ENCODE measurements at regions not wholly inside any gene's neighbourhood (a gene's known extent, or its start where the extent isn't known, plus 50 kb on each side); places are given as distances from the start of the nearest gene placed in this dataset.

- no peak for DNase-seq
These were observed 220.8 kb upstream of the MARCKS start for GRCh38 chr6:113636357-113636824.

GRCh38 chr6:113640051-113640450 is 217.1 kb upstream of the MARCKS start:
- DNase-seq = no peak

GRCh38 chr6:113642001-113642713 is 215.0 kb upstream of the MARCKS start:
- no peak for DNase-seq

- DNase-seq = no peak
These were observed 214.3 kb upstream of the MARCKS start for GRCh38 chr6:113642714-113643406.

GRCh38 chr6:113643407-113643770 is 213.8 kb upstream of the MARCKS start:
- DNase-seq = no peak

GRCh38 chr6:113644861-113645575 is 212.1 kb upstream of the MARCKS start:
- DNase-seq = peak; percentile 21

GRCh38 chr6:113645576-113645970 is 211.6 kb upstream of the MARCKS start:
- DNase-seq = peak; percentile 17

- DNase-seq = no peak
These were observed 211.2 kb upstream of the MARCKS start for GRCh38 chr6:113645986-113646385.

GRCh38 chr6:113646701-113647100 is 210.4 kb upstream of the MARCKS start:
- DNase-seq = no peak

GRCh38 chr6:113647143-113647889 is 209.8 kb upstream of the MARCKS start:
- no peak for DNase-seq

GRCh38 chr6:113648698-113649097 is 208.4 kb upstream of the MARCKS start:
- DNase-seq = no peak

- DNase-seq = no peak
These were observed 207.9 kb upstream of the MARCKS start for GRCh38 chr6:113649276-113649675.

- no peak for DNase-seq
These were observed 207.1 kb upstream of the MARCKS start for GRCh38 chr6:113649880-113650609.

GRCh38 chr6:113650610-113650979 is 206.6 kb upstream of the MARCKS start:
- no peak for DNase-seq

GRCh38 chr6:113651120-113651519 is 206.0 kb upstream of the MARCKS start:
- no peak for DNase-seq

- DNase-seq = no peak
These were observed 205.2 kb upstream of the MARCKS start for GRCh38 chr6:113651920-113652319.

GRCh38 chr6:113653275-113653674 is 203.9 kb upstream of the MARCKS start:
- no peak for DNase-seq

GRCh38 chr6:113654396-113654795 is 202.7 kb upstream of the MARCKS start:
- no peak for DNase-seq

- DNase-seq = no peak
These were observed 201.4 kb upstream of the MARCKS start for GRCh38 chr6:113655761-113656160.

- no peak for DNase-seq
These were observed 197.3 kb upstream of the MARCKS start for GRCh38 chr6:113659762-113660404.

- DNase-seq = no peak
These were observed 196.3 kb upstream of the MARCKS start for GRCh38 chr6:113660819-113661218.

- no peak for DNase-seq
These were observed 195.0 kb upstream of the MARCKS start for GRCh38 chr6:113662093-113662665.

Data from amniotic stem cell (primary cell).